Upper lobe of right lung (tissue), 1 donor: ENCODE measurements at regions not wholly inside any gene's neighbourhood (a gene's known extent, or its start where the extent isn't known, plus 50 kb on each side); places are given as distances from the start of the nearest gene placed in this dataset.

Source experiments
- ATAC-seq: fragments of 200-7000 bp; cut with Tn5 transposase; one replicate; pipeline ENCODE4 v1.9.1; 2020; ENCODE audit warnings: mild to moderate bottlenecking, moderate library complexity
- DNase-seq: peaks from one replicate; pipeline ENCODE4 v3.0.0-alpha.2; 2020
- H3K27ac ChIP-seq: fragments of 200-600 bp; one replicate; pipeline ENCODE4 v1.8.0; 2022
- H3K27me3 ChIP-seq: fragments of 200-600 bp; one replicate; pipeline ENCODE4 v1.8.0; 2022; ENCODE audit warnings: mild to moderate bottlenecking
- H3K36me3 ChIP-seq: fragments of 200-600 bp; one replicate; pipeline ENCODE4 v1.8.0; 2022
- H3K4me1 ChIP-seq: fragments of 200-600 bp; one replicate; pipeline ENCODE4 v1.8.0; 2022
- H3K4me3 ChIP-seq: fragments of 200-600 bp; one replicate; pipeline ENCODE4 v1.8.0; 2022; ENCODE audit warnings: mild to moderate bottlenecking
- H3K9me3 ChIP-seq: fragments of 200-600 bp; one replicate; pipeline ENCODE4 v1.8.0; 2022
- intact Hi-C: fragments of 100-400 bp; cut with DNase I; formaldehyde crosslinking; loops from one replicate; pipeline ENCODE4 v1.11.0; 2022
- TF ChIP-seq, protein P1 (sequence below): fragments of 200-600 bp; IDR thresholded peaks from one replicate; pipeline ENCODE4 v1.8.0; 2022; ENCODE audit warnings: antibody characterized with exemption
- donor health status: DM: no; HTN: yes; CAD: no; lungs with severe emphysema.

DNA sequence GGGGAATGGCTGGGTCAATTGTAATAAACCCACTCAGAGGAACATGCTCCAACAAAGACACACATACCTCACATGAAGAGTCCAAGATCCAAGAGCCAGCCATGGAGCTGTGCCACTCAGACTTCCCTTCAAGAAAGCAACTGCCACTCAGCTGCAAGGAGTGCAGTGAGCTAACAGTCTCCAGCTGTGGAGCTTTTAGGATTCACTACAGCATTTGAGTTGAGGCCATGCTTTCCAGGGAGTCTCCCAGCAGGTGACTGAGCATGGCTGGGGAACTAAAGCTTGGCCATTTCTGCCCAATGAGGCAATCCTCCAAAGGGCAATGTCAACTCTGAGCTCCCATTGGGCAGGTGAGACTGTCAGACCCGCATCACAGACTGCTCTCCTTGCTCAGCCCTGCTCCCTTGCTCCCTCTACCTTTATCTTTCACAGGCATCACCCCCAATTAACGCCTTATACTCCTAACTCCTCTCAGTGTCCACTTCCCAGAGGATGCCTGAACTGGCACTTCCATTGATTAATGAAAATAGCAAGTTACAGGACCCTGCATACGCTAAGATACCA lies 165.3 kb upstream of the CTNNB1 start:
- Histone ChIP-seq H3K27me3 (no peaks in the 10 kb centered on the region), H3K36me3 (no peaks in the 10 kb centered on the region), H3K27ac (no peak overlapping the region), H3K4me1 (no peaks in the 10 kb centered on the region), H3K9me3 (no peaks in the 10 kb centered on the region), H3K4me3 (no peak overlapping the region)
- ATAC-seq (no peak), DNase-seq (no peak)
- intact Hi-C loops = no loop called here
- TF ChIP-seq, protein P1, sequence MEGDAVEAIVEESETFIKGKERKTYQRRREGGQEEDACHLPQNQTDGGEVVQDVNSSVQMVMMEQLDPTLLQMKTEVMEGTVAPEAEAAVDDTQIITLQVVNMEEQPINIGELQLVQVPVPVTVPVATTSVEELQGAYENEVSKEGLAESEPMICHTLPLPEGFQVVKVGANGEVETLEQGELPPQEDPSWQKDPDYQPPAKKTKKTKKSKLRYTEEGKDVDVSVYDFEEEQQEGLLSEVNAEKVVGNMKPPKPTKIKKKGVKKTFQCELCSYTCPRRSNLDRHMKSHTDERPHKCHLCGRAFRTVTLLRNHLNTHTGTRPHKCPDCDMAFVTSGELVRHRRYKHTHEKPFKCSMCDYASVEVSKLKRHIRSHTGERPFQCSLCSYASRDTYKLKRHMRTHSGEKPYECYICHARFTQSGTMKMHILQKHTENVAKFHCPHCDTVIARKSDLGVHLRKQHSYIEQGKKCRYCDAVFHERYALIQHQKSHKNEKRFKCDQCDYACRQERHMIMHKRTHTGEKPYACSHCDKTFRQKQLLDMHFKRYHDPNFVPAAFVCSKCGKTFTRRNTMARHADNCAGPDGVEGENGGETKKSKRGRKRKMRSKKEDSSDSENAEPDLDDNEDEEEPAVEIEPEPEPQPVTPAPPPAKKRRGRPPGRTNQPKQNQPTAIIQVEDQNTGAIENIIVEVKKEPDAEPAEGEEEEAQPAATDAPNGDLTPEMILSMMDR = no peak

DNA sequence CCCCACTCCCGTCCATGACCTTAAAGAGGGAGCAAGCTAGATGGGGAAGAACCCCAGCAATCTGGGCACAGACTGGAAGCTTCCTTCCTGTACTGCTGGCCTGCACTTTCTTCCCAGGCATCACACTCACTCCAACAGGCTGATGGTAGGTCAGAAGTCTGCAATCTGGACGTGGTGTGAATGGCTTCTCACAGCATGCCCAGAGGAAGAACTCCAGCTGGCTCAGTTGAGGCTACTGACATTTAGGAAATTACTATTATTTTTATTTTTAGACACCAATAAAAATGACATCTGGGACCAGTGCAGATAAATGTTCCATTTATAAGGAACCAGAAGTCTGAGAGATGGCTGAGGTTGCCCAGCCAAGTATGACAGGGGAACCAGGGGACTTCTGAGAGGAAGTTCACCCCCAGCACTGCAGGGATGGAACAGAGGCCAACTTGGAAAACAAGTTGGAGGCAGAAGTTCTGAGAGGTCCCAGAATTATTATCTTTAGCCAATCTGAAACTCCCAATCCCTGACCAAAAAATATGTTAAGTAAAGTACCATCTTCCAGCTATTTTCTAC lies 163.8 kb upstream of the CTNNB1 start:
- Histone ChIP-seq H3K4me3 (no peak overlapping the region), H3K27ac (no peak overlapping the region), H3K4me1 (no peaks in the 10 kb centered on the region), H3K36me3 (no peaks in the 10 kb centered on the region), H3K27me3 (no peaks in the 10 kb centered on the region), H3K9me3 (no peaks in the 10 kb centered on the region)
- intact Hi-C loops = no loop called here
- no peak for ATAC-seq
- TF ChIP-seq, protein P1 = no peak
- no peak for DNase-seq

DNA sequence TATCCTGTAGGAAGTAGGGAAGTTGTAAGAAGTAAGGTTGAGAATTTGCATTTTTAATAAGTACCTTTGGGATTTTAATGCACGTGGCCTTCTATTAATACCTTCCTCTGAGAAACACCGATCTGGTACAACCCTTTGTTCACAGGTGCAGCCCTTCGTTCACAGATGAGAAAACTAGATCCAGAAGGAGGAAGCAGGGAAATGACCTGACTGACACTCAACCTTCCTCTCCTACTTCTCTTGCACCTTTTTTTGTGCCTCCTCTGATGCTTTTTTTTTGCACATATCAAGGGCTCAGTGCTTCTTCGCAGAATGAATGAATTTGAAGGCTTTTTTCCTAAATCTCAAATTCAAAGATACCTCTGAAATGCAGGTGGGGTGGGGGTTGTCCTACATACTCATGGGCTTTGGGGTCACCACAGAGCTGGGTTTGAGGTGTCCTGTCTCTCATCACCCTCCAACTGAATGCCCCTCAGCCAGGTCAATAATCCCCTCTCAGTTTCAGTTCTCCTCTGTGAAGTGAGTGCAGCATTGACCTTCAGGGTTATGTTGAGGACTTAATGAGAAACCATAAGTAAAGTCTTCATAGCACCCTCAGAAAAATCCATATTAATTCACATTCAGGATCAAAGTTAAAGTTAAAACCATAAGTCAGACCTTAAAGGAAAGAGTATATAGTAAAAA lies 161.5 kb upstream of the CTNNB1 start:
- intact Hi-C loops = no loop called here
- Histone ChIP-seq H3K27ac (no peak overlapping the region), H3K9me3 (no peaks in the 10 kb centered on the region), H3K4me1 (no peaks in the 10 kb centered on the region), H3K4me3 (no peak overlapping the region), H3K36me3 (no peaks in the 10 kb centered on the region), H3K27me3 (no peaks in the 10 kb centered on the region)
- ATAC-seq = no peak
- DNase-seq = no peak
- TF ChIP-seq, protein P1 = no peak

DNA sequence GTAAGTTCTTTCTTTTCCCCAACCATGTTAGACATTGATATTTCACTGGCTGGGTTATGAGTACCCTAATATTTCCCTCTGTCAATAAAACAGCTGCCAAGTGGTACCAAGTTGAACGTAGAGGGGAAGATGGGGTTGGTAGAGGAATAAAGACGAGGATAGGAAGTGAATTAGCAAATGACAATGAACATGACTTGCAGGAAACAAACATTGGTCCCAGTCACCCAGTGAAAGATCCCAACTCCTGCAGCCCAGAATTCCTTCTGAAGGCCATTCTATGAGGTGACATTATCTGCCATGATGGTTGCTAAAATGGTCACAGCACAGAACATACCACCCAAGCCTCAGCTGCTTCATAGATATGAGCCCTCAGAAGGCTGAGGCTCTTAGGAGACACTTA lies 159.0 kb upstream of the CTNNB1 start:
- Histone ChIP-seq H3K4me3 (no peak overlapping the region), H3K9me3 (no peaks in the 10 kb centered on the region), H3K36me3 (no peaks in the 10 kb centered on the region), H3K27me3 (no peaks in the 10 kb centered on the region), H3K4me1 (no peaks in the 10 kb centered on the region), H3K27ac (no peak overlapping the region)
- intact Hi-C loops = no loop called here
- DNase-seq = no peak
- TF ChIP-seq, protein P1 = no peak
- no peak for ATAC-seq

DNA sequence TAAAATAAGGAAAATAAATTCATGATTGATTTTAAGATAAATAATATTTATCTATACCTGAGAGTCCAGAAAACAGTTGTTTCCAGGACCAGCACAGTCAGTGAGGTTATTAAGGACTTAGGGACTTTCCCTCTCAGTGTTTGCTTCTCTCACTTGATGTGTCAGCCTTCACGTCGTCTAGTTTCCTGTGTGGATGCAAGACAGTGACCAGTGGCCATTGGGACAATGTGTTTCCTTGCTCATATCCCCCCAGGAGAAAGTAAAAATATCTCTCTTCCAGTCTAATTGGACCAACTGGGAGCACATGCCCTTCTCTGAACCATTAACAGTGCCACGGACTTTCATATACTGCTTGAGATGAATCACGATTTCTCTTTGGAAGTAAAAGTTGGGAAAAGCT lies 157.8 kb upstream of the CTNNB1 start:
- intact Hi-C loops = no loop called here
- DNase-seq = no peak

More for the DNA sequence above, 157.8 kb upstream of the CTNNB1 start:
- TF ChIP-seq, protein P1 = no peak
- Histone ChIP-seq H3K4me3 (no peak overlapping the region), H3K9me3 (no peaks in the 10 kb centered on the region), H3K36me3 (no peaks in the 10 kb centered on the region), H3K27ac (no peak overlapping the region), H3K4me1 (no peaks in the 10 kb centered on the region), H3K27me3 (no peaks in the 10 kb centered on the region)
- ATAC-seq = no peak
